ENCODE measurements at regions not wholly inside any gene's neighbourhood (a gene's known extent, or its start where the extent isn't known, plus 50 kb on each side); places are given as distances from the start of the nearest gene placed in this dataset.
"Not testable (repeated sequence)": the region's sequence is repeated elsewhere in the genome, so short reads cannot be mapped to it uniquely, and the experiment has no call there.

GRCh38 chr6:15839969-15840541, 177.2 kb upstream of the DTNBP1 start:
- no peak for DNase-seq (ENCODE audit: low read depth)

GRCh38 chr6:15837205-15837604, 174.4 kb upstream of the DTNBP1 start:
- DNase-seq (ENCODE audit: low read depth): no peak

DNA sequence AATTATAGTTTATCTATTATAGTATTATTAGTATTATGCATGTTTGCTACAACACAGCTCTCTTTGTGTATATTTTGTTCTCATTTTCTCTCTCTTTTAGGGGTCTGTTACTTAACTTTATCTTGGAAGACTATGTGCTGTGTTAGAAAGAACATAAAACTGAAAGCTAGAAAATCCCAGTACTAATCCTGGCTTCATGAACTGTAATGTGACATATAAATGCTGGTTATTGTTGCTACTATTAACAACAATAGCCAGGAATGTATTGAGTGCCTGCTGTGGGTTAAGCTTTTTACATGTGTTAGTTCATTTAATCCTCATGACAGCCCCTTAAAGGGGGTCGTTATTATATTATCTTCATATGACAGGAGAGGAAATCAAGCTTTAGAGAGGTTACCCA, 170.0 kb upstream of the DTNBP1 start:
- no peak for DNase-seq (ENCODE audit: low read depth)

DNA sequence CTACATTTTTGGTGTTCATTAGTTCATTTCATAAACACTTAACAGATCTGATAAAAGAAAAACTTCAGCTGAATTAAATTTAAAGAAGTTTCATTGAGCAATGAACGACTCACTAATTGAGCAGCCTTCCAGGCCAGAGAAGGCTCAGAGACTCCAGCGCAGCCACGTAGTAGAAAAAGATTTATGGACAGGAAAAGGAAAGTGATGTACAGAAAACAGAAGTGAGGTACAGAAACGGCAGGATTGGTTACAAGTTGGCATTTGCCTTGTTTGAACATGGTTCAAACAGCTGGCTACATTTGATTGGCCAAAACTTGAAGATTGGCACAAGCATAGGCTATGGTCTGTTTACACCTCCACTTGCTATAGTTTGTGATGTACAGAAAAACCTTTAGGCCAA, 166.3 kb upstream of the DTNBP1 start:
- no peak for DNase-seq (ENCODE audit: low read depth)

DNA sequence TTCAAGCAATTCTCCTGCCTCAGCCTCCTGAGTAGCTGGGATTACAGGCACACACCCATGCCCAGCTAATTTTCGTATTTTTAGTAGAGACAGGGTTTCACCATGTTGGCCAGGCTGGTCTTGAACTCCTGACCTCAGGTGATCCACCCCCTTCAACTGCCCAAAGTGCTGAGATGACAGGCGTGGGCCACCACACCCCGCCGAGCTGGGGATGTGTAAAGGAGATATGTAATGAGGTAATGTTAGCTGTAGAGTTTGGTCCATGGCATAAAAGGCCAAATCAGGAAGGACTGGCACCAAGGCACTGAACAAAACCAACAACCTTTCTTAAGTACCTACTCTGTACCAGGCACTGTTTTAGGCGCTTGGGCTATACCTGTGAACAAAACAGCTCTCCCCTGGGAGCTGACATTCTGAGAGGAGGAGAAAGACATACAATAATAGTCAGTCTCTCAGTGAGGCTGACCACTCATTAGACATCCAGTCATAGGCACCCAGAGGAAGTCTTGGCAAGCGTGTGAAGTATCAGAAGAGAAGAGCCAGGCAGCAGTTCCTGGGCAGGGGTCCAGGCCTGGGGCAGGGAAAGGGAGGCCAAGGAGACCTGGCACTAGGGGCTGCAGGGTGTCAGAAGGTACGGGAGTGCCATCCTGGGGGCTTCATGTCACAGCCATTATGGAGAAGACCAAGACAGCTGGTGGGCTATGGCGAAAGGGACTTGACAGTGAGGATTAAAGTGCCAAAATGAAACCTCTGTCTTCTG, 164.8 kb upstream of the DTNBP1 start:
- DNase-seq (ENCODE audit: low read depth): no peak

DNA sequence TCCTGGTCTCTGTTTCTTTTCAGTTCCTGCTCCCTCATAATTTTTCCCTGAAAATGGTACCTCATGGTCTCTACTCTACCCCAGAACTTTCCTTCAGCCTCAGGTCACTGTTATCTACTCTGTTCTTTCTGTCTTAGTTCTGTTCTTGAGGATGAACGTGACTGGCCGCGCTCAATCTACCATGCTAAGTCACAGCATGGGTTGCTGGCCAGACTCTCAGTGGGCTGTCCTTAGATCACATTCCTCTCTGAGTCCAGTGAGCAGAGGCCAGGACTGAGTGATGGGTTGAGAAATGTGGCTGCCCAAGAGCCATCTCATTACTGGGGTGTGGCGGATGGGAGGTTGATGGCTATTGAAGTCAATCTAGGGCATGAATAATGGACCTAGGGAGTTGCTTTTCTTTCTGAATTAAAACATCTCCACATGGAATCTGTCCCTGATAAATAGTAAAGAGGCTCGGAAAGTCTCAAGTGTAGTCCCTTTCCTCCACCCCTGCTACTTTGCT, 164.0 kb upstream of the DTNBP1 start:
- no peak for DNase-seq (ENCODE audit: low read depth)

DNA sequence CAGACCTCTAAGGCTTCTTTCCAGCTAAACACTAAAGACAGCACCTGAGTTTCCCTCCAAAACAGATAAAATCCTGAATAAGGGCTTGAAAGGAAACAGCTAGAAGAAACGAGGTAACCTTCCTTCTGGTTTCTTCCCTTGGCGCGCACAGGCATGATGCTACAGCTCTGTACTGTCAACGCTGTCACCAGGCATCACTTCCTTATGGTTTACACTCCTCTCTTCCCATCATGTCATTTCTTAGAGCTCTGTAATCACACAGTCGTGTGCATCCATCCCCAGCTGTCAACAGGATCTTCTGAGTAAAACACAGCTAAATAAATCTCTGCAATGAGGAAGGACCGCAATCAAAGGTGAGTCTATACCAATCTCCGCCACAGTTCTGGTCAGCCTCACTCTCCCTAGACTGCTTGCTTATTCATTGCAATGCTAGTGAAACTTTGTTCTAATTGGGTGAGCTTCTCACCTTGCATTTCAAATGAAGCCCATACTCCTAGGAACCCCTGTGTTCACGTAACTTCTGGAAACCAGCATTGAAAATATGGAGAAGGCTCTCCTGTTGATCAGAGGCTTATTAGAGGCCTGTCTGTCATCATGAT, 162.6 kb upstream of the DTNBP1 start:
- DNase-seq (ENCODE audit: low read depth): no peak

GRCh38 chr6:15824811-15825210, 162.0 kb upstream of the DTNBP1 start:
- no peak for DNase-seq (ENCODE audit: low read depth)

GRCh38 chr6:15823838-15824414, 161.1 kb upstream of the DTNBP1 start:
- DNase-seq (ENCODE audit: low read depth): no peak

DNA sequence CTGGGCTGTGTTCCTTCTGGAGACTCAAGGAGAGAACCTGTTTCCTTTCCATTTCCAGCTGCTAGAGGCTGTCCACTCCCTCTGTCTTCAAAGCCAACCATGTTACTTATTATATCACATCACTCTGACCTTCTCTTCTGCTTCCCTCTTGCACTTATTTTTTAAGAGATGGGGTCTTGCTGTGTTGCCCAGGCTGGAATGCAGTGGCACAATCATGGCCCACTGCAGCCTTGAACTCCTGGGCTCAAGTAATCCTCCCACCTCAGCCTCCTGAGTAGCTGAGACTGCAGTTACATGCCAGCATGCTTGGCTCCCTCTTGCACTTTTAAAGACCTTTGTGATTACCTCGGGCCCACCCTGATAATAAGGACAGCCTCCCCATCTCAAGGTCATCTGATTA, 160.0 kb upstream of the DTNBP1 start:
- no peak for DNase-seq (ENCODE audit: low read depth)

DNA sequence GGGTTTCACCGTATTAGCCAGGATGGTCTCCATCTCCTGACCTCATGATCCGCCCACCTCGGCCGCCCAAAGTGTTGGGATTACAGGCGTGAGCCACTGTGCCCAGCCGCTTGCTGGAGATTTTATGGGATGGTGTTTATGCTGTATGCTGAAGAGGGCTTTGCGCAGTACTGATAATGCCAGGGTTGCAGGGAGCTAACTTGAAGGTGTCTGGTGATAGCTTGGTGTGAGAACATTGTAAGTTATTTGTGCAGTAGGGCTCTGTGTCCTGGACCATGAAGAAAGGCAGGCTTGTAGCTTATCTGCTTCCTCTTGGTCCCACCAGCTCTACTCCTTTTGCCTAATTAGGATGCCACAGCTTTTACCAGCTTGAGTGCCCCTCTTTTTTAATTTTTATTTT, 157.0 kb upstream of the DTNBP1 start:
- no peak for DNase-seq (ENCODE audit: low read depth)

DNA sequence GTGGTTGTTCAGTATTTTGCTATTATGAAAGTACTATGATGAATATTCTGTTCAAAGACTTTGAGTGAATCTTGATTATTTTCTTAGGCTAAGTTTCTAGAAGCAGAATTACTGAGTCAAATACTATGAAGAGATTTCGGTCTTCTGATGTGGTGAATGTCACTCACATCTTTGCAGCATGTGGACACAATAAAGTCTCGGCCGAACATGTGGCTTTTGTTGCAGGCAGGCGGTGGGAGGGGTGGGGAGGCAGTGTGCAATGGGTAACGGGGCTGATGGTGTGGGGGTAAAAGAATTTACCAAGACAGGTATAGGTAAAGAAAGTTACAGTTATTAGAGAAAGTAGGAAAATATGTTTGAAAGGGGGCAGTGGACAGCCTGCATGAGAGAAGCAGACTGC, 156.4 kb upstream of the DTNBP1 start:
- no peak for DNase-seq (ENCODE audit: low read depth)

DNA sequence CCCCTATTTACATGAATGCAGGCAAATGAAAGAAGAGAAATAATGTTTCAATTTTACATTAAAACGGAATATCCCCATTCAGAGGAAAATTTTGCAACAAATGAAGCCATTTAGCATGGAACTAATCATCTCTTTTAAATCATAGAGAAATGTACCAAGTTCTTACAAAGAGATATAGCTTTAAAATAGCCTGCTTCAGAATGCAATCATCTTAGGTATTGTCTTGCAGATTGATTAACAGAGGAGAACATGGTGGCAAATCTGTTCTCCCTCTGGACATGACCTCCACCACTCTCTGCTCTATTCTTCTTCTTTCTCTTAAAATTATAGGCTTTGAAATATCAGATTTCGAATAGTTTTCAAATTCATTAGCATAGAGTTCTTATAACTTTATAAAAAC, 155.7 kb upstream of the DTNBP1 start:
- DNase-seq (ENCODE audit: low read depth): no peak

GRCh38 chr6:15818044-15818443, 155.2 kb upstream of the DTNBP1 start:
- no peak for DNase-seq (ENCODE audit: low read depth)

- no peak for DNase-seq (ENCODE audit: low read depth)
Measured at GRCh38 chr6:15817100-15817499, 154.3 kb upstream of the DTNBP1 start.

DNA sequence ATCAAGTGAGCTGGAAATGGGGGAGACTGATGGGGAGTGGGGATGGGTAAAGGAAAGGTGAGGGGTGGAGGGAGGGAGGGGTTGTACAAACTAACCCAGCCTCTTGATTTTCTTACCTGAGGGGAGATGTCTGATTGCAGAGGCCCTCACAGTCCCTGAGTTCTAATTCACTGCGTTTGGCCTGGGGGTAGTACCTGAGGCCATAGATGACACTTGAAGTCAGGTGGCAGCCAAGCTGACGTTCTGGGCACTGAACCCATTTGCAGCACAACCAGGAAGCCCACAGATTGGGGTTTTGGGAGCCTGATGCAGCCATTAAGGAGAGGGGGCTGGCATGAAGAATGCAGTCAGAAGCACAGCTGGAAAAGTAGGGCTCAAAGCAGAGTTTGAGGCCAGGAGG, 153.8 kb upstream of the DTNBP1 start:
- DNase-seq (ENCODE audit: low read depth): no peak

DNA sequence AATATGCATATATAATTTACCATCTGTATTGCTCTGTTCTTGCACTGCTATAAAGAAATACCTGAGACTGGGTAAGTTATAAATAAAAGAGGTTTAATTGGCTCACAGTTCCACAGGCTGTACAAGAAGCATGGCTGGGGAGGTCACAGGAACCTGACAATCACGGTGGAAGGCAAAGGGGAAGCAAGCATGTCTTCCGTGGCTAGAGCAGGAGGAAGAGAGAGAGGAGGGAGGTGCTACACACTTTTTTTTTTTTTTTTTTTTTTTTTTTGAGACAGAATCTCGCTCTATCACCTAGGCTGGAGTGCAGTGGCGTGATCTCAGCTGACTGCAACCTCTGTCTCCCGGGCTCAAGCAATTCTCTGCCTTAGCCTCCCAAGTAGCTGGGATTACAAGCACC, 150.9 kb upstream of the DTNBP1 start:
- not testable (repeated sequence) for DNase-seq (ENCODE audit: low read depth)

- no peak for DNase-seq (ENCODE audit: low read depth)
Measured at GRCh38 chr6:15811107-15811506, 148.3 kb upstream of the DTNBP1 start.

- no peak for DNase-seq (ENCODE audit: low read depth)
Measured at GRCh38 chr6:15810618-15811017, 147.8 kb upstream of the DTNBP1 start.

DNA sequence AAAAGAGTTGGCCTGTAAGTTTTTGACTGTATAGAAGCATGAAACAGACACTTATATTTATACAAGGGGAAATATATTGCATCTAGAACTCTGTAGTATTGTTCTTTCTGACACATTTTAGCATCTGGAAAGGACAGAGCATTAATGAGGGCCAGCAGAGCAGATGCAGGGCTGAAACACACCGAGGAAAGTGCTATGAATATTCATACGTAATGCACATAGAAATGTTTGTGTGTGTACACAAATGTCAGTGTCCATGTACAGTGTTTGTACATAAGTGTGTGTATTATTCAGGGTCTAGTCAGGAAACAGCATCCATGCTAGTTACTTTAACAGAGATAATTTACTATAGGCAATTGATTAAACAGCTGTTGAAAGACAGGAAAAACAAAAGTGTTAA, 146.5 kb upstream of the DTNBP1 start:
- no peak for DNase-seq (ENCODE audit: low read depth)

- no peak for DNase-seq (ENCODE audit: low read depth)
Measured at GRCh38 chr6:15804164-15805154, 141.6 kb upstream of the DTNBP1 start.

- no peak for DNase-seq (ENCODE audit: low read depth)
Measured at GRCh38 chr6:15802466-15802865, 139.6 kb upstream of the DTNBP1 start.
